Stimulated activated CD4-positive, alpha-beta T cell treated with anti-CD3 and anti-CD28 coated beads, Interleukin-4, amount 100 ng/mL, for 24 hours (primary cell): ENCODE measurements at regions not wholly inside any gene's neighbourhood (a gene's known extent, or its start where the extent isn't known, plus 50 kb on each side); places are given as distances from the start of the nearest gene placed in this dataset.

ENCODE experiments used
- DNase-seq: peaks from one replicate; pipeline ENCODE4 v3.0.0-alpha.2; 2020

DNA sequence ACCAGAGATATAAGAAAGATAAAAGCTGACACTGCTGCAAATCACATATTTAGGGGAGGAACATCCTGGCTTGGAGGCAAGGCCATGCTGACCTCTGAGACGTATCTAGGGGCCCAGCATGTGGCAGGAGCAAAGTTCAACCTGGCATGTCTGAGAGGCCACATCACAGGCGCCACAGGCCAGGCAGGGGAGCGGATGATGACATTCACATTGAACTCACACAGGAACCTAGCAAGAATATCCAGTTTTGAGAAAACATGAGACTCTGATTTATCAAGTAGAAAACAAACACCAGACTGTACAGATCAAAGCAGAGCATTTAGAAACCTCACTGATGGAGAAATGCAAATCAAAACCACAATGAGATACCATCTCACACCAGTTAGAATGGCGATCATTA, 64.2 kb upstream of the STK32A start:
- DNase-seq: no peak

DNA sequence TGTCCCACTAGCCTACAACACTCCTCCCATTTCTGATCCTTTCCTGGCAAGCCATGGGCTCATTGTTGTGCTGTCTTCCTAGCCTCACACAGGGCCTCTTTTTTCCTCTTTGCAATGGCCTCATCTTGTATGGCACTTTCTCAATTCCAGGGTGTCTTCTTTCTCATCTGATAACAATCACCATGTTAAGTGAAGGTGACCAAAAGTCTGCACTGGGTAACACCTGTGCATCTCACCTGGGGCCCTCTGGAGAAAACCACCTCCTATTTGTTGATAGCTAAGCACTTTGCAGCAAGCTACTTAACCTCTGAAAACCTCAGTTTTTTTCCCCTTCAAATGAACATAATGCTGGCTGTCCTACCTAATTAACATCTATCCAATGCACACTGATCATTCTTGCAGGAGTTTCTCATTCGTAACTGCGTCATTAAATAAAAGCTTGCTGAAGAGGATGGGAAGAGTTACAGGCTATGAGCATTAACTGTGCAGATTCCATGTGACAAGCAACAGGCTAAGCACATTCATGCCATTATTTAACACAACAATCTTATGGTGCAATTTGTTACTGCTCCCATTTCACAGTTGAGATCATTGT, 60.1 kb upstream of the STK32A start:
- no peak for DNase-seq

- DNase-seq: no peak
Measured at GRCh38 chr5:147175516-147176097, 59.2 kb upstream of the STK32A start.

DNA sequence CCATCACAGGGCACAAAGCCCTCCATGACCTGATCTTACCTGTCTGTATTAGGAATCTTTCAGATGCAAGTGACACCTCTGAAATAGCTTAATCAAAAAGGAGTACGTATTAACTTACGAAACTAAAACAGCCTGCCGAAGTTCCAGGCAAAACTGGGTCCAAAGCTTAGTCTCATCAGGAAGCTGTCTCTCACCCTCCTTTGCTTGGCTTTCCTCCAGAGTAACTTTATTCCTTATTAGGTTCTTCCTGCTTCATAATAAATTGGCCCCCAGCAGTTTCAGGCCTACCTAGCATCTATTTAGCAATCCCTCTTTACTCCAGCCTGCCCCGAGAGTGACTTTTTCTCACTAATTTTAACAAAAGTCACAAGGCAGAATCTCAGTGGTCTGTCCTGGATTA, 58.4 kb upstream of the STK32A start:
- DNase-seq: no peak

GRCh38 chr5:147177125-147177840, 57.5 kb upstream of the STK32A start:
- DNase-seq: no peak

GRCh38 chr5:147179562-147180147, 55.2 kb upstream of the STK32A start:
- no peak for DNase-seq

DNA sequence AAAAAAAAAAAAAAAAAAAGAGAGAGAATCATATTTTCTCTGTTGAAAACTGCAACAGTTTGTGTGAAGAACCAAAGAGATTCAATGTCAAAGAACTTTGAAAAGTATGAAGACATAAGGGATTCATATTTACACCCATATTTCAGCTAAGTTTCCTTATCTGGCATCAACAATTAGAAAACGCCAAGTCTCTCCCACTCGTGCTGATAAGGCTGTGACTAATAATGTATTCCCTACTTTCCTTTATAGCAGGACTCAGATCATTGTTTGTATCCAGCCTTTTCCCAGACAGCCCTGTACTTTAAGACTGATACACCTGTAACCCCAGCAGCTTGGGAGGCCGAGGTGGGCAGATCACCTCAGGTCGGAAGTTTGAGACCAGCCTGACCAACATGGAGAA, 54.1 kb upstream of the STK32A start:
- no peak for DNase-seq
